ENCODE measurements at regions not wholly inside any gene's neighbourhood (a gene's known extent, or its start where the extent isn't known, plus 50 kb on each side); places are given as distances from the start of the nearest gene placed in this dataset.

GRCh38 chr21:32203877-32204480 lies 74.9 kb downstream of the MIS18A start:
- TF ChIP-seq CTCF (conservative IDR thresholded peaks at IDR 0.05; ENCODE audit: low read depth, low read length) (no peak), EZH2 (IDR thresholded peaks at IDR 0.05; ENCODE audit: borderline replicate concordance, low read depth, low read length, poor library complexity, severe bottlenecking) (no peak)

Data from A673 (cell line).